Stimulated activated memory B cell treated with anti-CD40 and anti-IgM and Interleukin-4, amounts not matched to agents 10 μg/mL and 1 μg/mL and 100 μg/mL, for 72 hours (primary cell): ENCODE measurements at regions not wholly inside any gene's neighbourhood (a gene's known extent, or its start where the extent isn't known, plus 50 kb on each side); places are given as distances from the start of the nearest gene placed in this dataset.

Experiments
- ATAC-seq: fragments of 150-1000 bp; cut with Tn5 transposase; 2 replicates; pipeline ENCODE4 v1.10.0; 2021
- H3K27ac Mint-ChIP-seq: one replicate; pipeline ENCODE4 v1.8.0; 2022; ENCODE audit warnings: mild to moderate bottlenecking, mixed read lengths
- H3K27me3 Mint-ChIP-seq: one replicate; pipeline ENCODE4 v1.8.0; 2022; ENCODE audit warnings: mixed read lengths
- H3K36me3 Mint-ChIP-seq: one replicate; pipeline ENCODE4 v1.8.0; 2022; ENCODE audit warnings: mixed read lengths
- H3K4me1 Mint-ChIP-seq: one replicate; pipeline ENCODE4 v1.8.0; 2022; ENCODE audit warnings: mixed read lengths
- H3K4me3 Mint-ChIP-seq: one replicate; pipeline ENCODE4 v1.8.0; 2022; ENCODE audit warnings: mild to moderate bottlenecking, moderate library complexity, mixed read lengths
- H3K9me3 Mint-ChIP-seq: one replicate; pipeline ENCODE4 v1.8.0; 2022; ENCODE audit warnings: mixed read lengths

DNA sequence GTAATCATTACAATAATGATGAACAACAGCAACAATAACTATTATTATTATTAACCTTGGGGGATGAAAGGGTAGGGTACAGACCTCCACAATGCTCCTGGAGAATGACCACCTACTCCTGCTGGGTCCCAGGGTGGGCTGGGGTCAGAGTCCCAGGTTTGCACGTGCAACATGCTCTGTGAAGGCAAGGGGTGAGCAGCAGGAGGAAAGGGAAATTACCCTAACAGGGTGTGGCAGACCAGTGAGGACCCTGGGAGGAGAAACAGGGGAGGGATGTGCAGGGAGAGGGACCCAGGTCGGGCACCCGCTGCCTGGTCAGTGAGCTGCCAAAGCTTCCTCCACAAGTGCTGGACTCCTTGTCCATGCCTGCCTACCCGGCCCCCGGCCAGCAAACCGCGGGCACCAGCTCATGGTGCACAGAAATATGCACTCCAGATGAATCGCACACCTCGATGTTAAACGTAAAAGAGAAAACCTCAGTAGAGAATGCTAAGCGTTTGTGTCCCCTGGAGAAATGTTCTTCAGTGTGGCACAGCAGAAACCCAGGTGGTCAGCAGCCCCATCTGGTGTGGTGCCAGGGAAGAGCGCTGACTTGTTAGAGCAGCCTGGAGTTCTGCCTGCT lies 767.1 kb downstream of the KCNJ18 start:
- Mint-ChIP-seq H3K36me3 (no peaks in the 10 kb centered on the region), H3K4me1 (no peaks in the 10 kb centered on the region), H3K4me3 (no peak overlapping the region), H3K27ac (no peak overlapping the region), H3K9me3 (peaks cover 9% of the 10 kb centered on the region), H3K27me3 (no peaks in the 10 kb centered on the region)
- ATAC-seq: no peak

DNA sequence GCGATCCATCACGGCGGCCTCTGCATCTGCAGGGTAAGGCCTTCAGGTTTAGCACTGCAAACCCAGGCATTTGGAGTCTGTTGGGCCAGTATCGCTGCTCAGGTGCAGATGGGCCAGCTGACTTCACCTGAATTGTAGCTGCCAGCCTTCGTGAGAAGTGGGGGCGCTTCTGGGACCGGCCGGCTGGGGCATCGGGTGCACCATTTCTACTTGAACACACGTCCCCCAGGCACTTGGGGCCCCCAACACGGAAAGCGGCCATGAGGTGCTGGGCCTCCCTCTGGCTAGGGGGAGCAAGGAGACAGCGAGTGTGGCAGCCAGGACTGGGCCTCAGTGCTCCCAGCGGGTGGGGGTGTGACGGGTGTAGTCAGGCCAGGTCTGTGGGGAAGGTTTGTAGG lies 767.6 kb downstream of the KCNJ18 start:
- no peak for ATAC-seq
- Mint-ChIP-seq H3K9me3 (peaks cover 8% of the 10 kb centered on the region), H3K4me3 (no peak overlapping the region), H3K36me3 (no peaks in the 10 kb centered on the region), H3K27ac (no peak overlapping the region), H3K27me3 (no peaks in the 10 kb centered on the region), H3K4me1 (no peaks in the 10 kb centered on the region)

DNA sequence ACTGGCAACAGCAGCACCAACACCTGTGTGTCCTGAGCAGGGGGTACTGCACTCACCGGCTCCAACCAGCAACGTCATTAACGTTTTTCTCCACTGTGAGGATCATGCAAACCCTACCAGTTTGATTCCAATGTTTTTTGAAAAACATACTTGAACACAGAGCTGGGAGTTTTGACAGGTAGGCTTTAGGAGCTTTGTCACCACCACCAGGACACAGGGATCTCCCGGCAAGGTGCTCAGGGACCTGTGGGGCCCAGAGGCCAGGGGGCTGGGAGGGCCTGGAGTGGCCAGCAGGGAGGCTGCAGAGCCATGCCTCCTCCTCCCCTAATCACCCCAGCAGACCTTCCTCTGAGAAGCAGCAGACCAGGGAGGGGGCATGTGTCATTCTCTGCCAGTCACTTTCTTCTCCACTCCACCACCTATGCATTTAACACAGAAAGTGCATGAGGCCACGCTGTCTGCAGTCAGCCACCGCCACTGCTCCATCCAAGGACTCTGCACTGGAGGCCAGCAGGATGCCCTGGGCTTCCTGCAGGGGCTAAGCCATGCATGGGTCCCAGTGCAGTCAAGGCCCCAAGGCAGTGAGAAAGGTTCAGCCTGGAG lies 768.2 kb downstream of the KCNJ18 start:
- H3K27me3 Mint-ChIP-seq: no peaks in the 10 kb centered on the region
- ATAC-seq: no peak
- H3K4me1 Mint-ChIP-seq: no peaks in the 10 kb centered on the region
- peaks cover 4% of the 10 kb centered on the region for H3K9me3 Mint-ChIP-seq
- no peak overlapping the region for H3K27ac Mint-ChIP-seq
- H3K4me3 Mint-ChIP-seq: no peak overlapping the region
- no peaks in the 10 kb centered on the region for H3K36me3 Mint-ChIP-seq

DNA sequence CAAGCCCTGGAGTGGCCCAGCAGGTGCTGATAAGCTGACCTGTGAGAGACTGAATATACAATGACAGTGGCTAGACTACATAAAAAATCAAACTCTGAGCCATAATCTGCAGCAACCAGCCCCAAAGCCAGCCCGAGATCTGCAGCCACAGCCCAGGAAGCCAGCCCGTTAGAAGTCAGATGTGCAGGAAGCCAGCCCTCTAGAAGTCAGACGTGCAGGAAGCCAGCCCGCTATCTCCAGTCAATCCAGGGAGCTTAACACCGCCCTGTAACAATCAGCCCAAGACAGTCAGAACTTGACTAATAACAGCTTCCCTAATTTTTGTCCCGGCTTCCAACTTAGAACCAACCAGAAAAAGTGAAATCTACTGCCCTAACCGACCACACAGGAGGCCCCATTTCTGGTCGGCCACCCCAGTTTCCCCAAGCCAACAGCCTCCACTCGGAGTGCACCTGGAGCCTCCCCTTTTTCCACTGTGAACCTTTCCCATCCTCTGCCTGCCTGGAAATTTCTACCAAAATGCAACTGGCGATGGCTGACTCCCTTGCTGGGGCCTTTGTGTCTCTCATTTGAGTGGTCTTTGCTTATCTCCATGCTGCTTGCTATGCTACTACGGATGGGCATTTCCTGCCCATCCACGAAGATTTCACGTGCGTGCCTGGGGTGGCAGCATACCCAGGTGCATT lies 769.3 kb downstream of the KCNJ18 start:
- Mint-ChIP-seq H3K27ac (no peak overlapping the region), H3K36me3 (no peaks in the 10 kb centered on the region), H3K27me3 (no peaks in the 10 kb centered on the region), H3K4me1 (no peaks in the 10 kb centered on the region), H3K9me3 (peaks cover 4% of the 10 kb centered on the region), H3K4me3 (no peak overlapping the region)
- ATAC-seq: no peak

DNA sequence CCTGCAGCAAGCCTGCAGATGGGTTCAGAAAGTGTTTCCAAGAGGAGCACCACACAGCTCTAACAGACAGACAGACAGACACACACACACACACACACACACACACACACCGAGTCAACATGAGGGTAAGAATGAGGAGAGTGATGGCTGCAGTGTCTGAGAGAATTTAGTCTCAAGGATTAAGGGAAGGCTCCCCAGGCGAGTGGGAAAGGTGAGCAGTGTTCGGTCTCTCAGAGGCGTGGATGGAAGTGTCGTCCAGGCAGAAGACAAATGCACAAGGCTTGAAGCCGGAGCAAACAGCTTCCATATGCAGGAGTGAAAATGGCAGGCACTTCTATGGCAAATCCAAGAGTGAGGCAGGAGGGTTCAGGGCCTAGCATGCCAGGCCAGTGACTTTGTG lies 770.1 kb downstream of the KCNJ18 start:
- Mint-ChIP-seq H3K27me3 (no peaks in the 10 kb centered on the region), H3K27ac (no peak overlapping the region), H3K4me3 (no peak overlapping the region), H3K9me3 (peaks cover 4% of the 10 kb centered on the region), H3K4me1 (no peaks in the 10 kb centered on the region), H3K36me3 (no peaks in the 10 kb centered on the region)
- ATAC-seq: no peak

DNA sequence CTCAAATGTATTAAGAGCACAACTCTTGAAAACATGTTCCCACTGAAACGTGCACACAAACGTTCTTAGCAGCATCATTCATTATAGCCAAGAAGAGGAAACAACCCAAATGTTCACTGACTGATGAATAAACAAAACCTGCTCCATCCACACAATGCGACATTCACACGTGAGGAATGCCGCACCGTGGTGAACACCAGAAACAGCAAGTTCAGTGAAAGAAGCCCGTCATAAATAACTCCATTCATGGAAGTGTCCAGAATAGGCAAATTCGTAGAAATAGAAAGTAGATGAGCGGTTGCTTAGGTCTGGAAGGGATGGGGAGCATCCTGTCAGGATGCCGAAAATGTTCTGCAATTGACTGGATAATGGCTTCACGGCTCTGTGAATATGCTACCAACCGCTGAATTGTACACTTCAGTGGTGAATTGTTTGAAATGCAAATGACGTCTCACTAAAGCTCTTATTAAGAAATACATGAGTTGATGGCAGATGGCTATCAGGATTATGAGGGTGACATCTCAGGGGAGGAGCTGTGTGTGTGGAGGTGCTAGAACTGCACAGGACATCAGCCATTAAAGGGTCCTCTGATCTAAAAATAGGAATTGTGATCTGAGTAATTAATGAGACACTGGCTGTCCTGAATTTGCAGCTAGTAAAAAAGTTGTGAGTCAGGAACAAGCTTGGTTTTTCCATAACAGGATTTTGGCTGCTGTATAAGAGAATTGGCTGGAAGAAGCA lies 771.0 kb downstream of the KCNJ18 start:
- peaks cover 4% of the 10 kb centered on the region for H3K9me3 Mint-ChIP-seq
- no peaks in the 10 kb centered on the region for H3K4me1 Mint-ChIP-seq
- H3K27ac Mint-ChIP-seq: no peak overlapping the region
- H3K27me3 Mint-ChIP-seq: no peaks in the 10 kb centered on the region
- H3K4me3 Mint-ChIP-seq: no peak overlapping the region
- no peaks in the 10 kb centered on the region for H3K36me3 Mint-ChIP-seq
- ATAC-seq: no peak

DNA sequence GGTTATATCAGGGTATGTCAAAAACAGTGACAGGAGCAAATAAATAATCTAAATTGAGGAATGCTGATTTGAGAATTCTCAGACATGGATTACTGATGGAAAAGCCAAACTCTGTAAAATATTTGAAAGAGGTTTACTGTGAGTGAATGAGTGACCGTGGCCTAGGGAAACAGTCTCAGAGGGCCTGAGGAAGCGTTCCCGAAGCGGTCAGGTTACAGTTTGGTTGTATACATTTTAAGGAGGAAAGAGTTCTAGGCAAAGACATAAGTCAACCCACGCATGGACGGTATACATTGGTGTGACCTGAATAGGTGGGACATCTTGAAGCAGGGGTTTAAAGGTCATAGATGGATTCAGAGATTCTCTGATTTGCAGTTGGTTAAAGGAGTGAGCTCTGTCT lies 771.7 kb downstream of the KCNJ18 start:
- Mint-ChIP-seq H3K4me1 (no peaks in the 10 kb centered on the region), H3K27ac (no peak overlapping the region), H3K27me3 (no peaks in the 10 kb centered on the region), H3K9me3 (peaks cover 4% of the 10 kb centered on the region), H3K36me3 (no peaks in the 10 kb centered on the region), H3K4me3 (no peak overlapping the region)
- no peak for ATAC-seq

DNA sequence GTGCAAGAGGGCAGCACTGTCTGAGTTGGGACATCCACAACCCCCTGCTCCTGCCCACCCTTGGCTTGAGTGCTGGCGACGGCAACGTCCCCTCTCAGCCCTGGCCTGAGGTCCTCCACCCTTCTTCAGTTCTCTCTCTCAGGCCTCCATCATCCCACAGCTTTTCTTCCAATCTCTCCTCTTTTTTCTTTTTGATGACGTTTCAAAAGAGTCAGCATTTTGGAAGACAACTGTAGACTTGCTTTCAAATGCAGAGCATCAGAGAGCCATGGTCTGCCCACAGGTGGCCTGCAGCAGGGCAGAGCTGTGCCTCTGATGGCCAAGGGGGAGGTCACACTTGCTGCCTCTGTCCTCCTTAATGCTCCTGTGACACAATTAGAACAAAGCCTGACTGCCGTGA lies 775.4 kb downstream of the KCNJ18 start:
- H3K27ac Mint-ChIP-seq: no peak overlapping the region
- H3K27me3 Mint-ChIP-seq: no peaks in the 10 kb centered on the region
- no peak overlapping the region for H3K4me3 Mint-ChIP-seq
- H3K36me3 Mint-ChIP-seq: no peaks in the 10 kb centered on the region
- peaks cover 5% of the 10 kb centered on the region for H3K9me3 Mint-ChIP-seq
- no peak for ATAC-seq
- H3K4me1 Mint-ChIP-seq: no peaks in the 10 kb centered on the region

DNA sequence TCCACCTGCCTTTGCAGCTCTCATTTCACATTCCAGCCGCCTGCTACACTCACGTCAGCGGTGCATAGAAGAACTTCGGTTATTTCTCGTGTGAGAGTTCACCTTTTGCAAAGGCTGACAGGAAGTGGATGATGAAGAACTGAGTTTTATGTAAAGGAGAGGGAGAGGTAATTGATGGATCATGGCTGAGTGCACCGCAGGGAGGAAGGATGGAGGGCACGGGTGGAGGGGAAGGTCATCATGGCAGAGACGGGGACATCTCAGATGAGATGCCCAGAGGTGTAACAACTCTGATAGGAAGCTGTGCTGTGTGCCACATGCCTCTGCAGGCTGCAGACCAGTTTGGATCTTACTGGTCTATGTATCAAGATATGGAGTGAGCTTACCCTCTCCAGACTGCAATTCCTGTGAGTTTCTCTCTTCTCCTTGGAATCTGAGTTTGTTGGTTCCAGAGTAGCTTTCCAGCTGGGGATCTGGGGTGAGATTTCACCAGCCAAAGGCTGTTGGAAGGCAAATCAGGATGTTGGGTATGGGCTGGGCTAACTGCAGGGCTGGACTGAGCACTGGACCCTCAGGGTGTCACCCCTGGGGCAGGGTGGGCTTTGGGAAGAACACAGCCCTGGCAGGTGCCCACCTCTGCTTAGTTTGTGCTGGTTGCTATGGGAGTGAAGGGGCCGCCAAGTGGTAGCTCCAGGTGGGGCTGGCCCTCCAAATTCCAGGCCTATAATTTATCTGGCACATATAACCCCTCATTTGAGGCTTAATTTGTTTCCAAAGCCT lies 777.0 kb downstream of the KCNJ18 start:
- Mint-ChIP-seq H3K4me1 (no peaks in the 10 kb centered on the region), H3K9me3 (peaks cover 5% of the 10 kb centered on the region), H3K4me3 (no peak overlapping the region), H3K27me3 (no peaks in the 10 kb centered on the region), H3K36me3 (no peaks in the 10 kb centered on the region), H3K27ac (no peak overlapping the region)
- no peak for ATAC-seq

DNA sequence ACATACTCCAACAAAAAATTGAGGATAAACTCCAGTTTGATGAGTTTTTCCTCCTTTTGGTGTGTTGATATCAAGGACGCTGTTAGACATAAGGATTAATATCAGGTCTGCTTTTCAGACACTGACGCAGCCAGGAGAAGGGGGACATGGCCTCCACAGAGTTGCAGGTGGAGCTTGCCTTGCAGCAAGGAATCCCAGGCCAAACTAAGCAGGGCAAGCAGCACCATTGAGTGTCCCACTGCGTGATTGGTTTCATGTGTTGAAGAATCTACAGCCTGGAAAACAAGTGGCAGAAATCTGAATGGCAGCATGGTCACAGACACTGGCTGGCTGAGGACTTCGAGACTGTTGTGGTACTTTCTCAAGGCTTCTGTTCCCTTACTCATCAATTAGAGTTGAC lies 777.6 kb downstream of the KCNJ18 start:
- Mint-ChIP-seq H3K9me3 (peaks cover 5% of the 10 kb centered on the region), H3K27me3 (no peaks in the 10 kb centered on the region), H3K36me3 (no peaks in the 10 kb centered on the region), H3K27ac (no peak overlapping the region), H3K4me1 (no peaks in the 10 kb centered on the region), H3K4me3 (no peak overlapping the region)
- no peak for ATAC-seq

DNA sequence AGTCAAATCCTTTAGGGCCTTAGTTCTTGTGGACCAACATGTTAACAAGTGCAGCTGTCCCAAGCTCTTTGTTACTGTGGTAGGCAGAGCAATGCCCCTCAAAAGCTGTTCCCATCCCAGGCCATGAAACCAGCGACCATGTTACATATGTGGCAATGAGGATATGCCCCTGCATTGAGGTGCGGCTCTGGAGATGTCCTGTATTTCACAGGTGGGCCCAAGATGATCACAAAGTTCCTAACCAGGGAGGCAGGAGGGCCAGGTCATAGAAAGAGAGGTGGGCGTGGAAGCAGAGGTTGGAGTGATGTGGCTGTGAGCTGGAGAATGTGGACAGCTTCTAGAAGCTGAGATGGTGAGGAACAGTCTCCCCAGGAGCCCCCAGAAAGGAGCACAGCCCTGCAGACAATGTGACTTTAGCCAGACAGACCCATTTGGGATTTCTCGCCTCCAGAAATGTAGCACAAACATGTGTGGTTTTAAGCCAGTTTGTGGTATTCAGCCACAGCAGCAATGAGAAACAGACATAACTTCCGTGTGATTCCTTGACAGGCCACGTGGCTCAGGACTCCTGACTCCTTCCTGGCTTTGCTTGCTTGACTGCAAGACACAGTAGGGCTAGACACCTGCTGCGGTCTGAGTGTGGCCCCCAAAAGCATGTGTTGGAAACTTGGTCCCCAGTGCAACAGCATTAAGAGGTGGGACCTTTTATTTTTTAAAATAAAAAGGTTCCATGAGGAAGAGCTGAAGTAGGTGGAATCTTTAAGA lies 778.3 kb downstream of the KCNJ18 start:
- no peak for ATAC-seq
- H3K9me3 Mint-ChIP-seq: peaks cover 5% of the 10 kb centered on the region
- no peak overlapping the region for H3K4me3 Mint-ChIP-seq
- no peaks in the 10 kb centered on the region for H3K36me3 Mint-ChIP-seq
- H3K27ac Mint-ChIP-seq: no peak overlapping the region
- no peaks in the 10 kb centered on the region for H3K27me3 Mint-ChIP-seq
- no peaks in the 10 kb centered on the region for H3K4me1 Mint-ChIP-seq

DNA sequence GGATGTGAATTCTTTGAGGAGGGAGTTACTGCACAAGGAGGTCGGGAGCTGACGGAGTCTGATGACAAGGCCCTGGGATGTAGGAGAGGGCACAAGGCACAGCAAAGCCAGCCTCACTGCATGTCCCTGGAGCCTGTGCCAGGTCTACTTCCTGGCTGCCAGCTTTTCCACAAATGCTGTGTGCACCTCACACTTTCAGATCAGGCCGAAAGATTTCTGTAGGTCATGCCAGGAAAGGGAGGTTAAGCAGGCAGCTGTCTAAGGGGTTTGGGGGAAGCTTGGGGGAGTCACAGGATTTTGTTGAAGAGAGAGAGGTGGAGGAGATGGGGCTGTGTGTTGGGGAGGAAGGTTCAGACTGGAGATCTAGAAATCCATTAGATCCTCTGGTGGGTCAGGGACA lies 792.5 kb downstream of the KCNJ18 start:
- no peak for ATAC-seq
- H3K9me3 Mint-ChIP-seq: peaks cover 16% of the 10 kb centered on the region
- no peaks in the 10 kb centered on the region for H3K27me3 Mint-ChIP-seq
- no peaks in the 10 kb centered on the region for H3K4me1 Mint-ChIP-seq
- H3K4me3 Mint-ChIP-seq: no peak overlapping the region
- H3K27ac Mint-ChIP-seq: no peak overlapping the region
- H3K36me3 Mint-ChIP-seq: no peaks in the 10 kb centered on the region

DNA sequence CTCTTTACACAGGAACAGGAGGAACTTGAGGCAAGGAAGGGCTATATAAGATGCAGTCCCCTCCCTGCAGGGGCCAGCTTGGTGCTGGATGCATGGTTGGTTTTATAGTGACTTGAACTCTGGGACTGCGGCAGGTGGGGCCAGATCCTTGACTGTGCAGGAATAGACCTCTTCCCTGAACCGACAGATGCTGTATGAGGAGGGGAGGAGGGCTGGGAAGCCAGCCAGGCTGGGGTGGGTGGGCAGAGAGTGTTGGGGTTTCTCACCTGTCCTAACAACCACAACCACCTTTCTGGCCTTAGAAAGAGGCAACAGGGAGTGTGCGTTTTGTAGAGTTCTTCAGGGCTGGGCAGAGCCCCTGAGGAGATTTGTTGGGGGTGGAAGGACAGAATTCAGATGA lies 798.1 kb downstream of the KCNJ18 start:
- H3K9me3 Mint-ChIP-seq: peaks cover 21% of the 10 kb centered on the region
- H3K4me3 Mint-ChIP-seq: no peak overlapping the region

DNA sequence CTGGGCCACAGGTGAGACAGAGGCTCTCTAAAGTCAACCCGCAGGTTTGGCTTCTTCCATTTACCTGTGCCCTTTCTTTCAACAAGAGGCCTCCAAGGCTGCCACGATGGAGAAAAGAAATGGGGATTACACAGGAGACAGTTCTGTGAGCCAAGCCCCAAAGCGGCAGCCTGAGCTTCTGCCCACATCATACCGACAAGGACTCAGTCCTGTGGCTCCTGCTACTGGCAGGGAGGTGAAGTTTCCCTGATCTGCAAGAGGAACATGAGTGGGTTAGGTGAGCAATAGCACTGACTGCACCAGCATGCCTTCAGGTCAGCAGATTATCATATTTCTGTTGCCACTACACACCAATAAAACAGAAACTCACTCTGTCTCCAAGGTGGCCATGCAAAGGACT lies 800.0 kb downstream of the KCNJ18 start:
- no peak overlapping the region for H3K27ac Mint-ChIP-seq
- H3K27me3 Mint-ChIP-seq: no peaks in the 10 kb centered on the region
- H3K36me3 Mint-ChIP-seq: no peaks in the 10 kb centered on the region
- H3K9me3 Mint-ChIP-seq: peaks cover 15% of the 10 kb centered on the region
- no peak overlapping the region for H3K4me3 Mint-ChIP-seq
- ATAC-seq: no peak
- H3K4me1 Mint-ChIP-seq: no peaks in the 10 kb centered on the region

More for the DNA sequence above, 798.1 kb downstream of the KCNJ18 start:
- Mint-ChIP-seq H3K36me3 (no peaks in the 10 kb centered on the region), H3K27me3 (no peaks in the 10 kb centered on the region), H3K4me1 (no peaks in the 10 kb centered on the region), H3K27ac (no peak overlapping the region)
- no peak for ATAC-seq
